ENCODE measurements at regions not wholly inside any gene's neighbourhood (a gene's known extent, or its start where the extent isn't known, plus 50 kb on each side); places are given as distances from the start of the nearest gene placed in this dataset.

- no peaks in the 10 kb centered on the region for H3K27me3 ChIP-seq (ENCODE audit: low read length)
- H3K79me2 ChIP-seq (ENCODE audit: insufficient read depth, low read length): no peaks in the 10 kb centered on the region
- TF ChIP-seq CTCF (IDR thresholded peaks at IDR 0.05; ENCODE audit: insufficient read depth, low read length, poor library complexity, severe bottlenecking) (no peak), EZH2phosphoT487 (conservative IDR thresholded peaks at IDR 0.05; ENCODE audit: low read length) (no peak)
- no peaks in the 10 kb centered on the region for H3F3A ChIP-seq (ENCODE audit: insufficient read depth)
- H3K4me3 ChIP-seq (ENCODE audit: insufficient read depth, low read length, poor library complexity, severe bottlenecking): no peak overlapping the region
- no peaks in the 10 kb centered on the region for H3K9me2 ChIP-seq (replicated peaks; ENCODE audit: insufficient read depth, low read length)
- no peak overlapping the region for H2AFZ ChIP-seq (ENCODE audit: low read depth, low read length, severe bottlenecking)
- no peaks in the 10 kb centered on the region for H4K20me1 ChIP-seq (ENCODE audit: low read depth, low read length)
- no peak overlapping the region for H3K4me2 ChIP-seq (ENCODE audit: low read depth, low read length, poor library complexity, severe bottlenecking)
- H3K36me3 ChIP-seq (ENCODE audit: low read length): no peaks in the 10 kb centered on the region
- no peak overlapping the region for H3K27ac ChIP-seq (ENCODE audit: low read depth, low read length)
- H3K9me3 ChIP-seq (ENCODE audit: insufficient read depth, low read length): no peaks in the 10 kb centered on the region
- no peak overlapping the region for H3K9ac ChIP-seq (ENCODE audit: low read length)
Measured at GRCh38 chr14:62369919-62370560, 607.8 kb downstream of the SNAPC1 start.

- Histone ChIP-seq H3K36me3 (ENCODE audit: low read length) (no peaks in the 10 kb centered on the region), H3K9me2 (replicated peaks; ENCODE audit: insufficient read depth, low read length) (no peaks in the 10 kb centered on the region), H4K20me1 (ENCODE audit: low read depth, low read length) (no peaks in the 10 kb centered on the region), H3K4me2 (ENCODE audit: low read depth, low read length, poor library complexity, severe bottlenecking) (no peak overlapping the region), H3K79me2 (ENCODE audit: insufficient read depth, low read length) (no peaks in the 10 kb centered on the region), H3F3A (ENCODE audit: insufficient read depth) (no peaks in the 10 kb centered on the region), H3K9me3 (ENCODE audit: insufficient read depth, low read length) (no peaks in the 10 kb centered on the region), H3K9ac (ENCODE audit: low read length) (no peak overlapping the region), H3K4me3 (ENCODE audit: insufficient read depth, low read length, poor library complexity, severe bottlenecking) (no peak overlapping the region), H3K27ac (ENCODE audit: low read depth, low read length) (no peak overlapping the region), H3K27me3 (ENCODE audit: low read length) (no peaks in the 10 kb centered on the region), H2AFZ (ENCODE audit: low read depth, low read length, severe bottlenecking) (no peak overlapping the region)
- TF ChIP-seq EZH2phosphoT487 (conservative IDR thresholded peaks at IDR 0.05; ENCODE audit: low read length) (no peak), CTCF (IDR thresholded peaks at IDR 0.05; ENCODE audit: insufficient read depth, low read length, poor library complexity, severe bottlenecking) (no peak)
Measured at GRCh38 chr14:62373944-62374343, 611.7 kb downstream of the SNAPC1 start.

- H2AFZ ChIP-seq (ENCODE audit: low read depth, low read length, severe bottlenecking): no peak overlapping the region
- no peak for TF ChIP-seq CTCF (IDR thresholded peaks at IDR 0.05; ENCODE audit: insufficient read depth, low read length, poor library complexity, severe bottlenecking)
- no peak for TF ChIP-seq EZH2phosphoT487 (conservative IDR thresholded peaks at IDR 0.05; ENCODE audit: low read length)
- no peak overlapping the region for H3K27ac ChIP-seq (ENCODE audit: low read depth, low read length)
- no peaks in the 10 kb centered on the region for H3K79me2 ChIP-seq (ENCODE audit: insufficient read depth, low read length)
- no peaks in the 10 kb centered on the region for H3F3A ChIP-seq (ENCODE audit: insufficient read depth)
- H3K9ac ChIP-seq (ENCODE audit: low read length): no peak overlapping the region
- no peak overlapping the region for H3K4me2 ChIP-seq (ENCODE audit: low read depth, low read length, poor library complexity, severe bottlenecking)
- no peak overlapping the region for H3K4me3 ChIP-seq (ENCODE audit: insufficient read depth, low read length, poor library complexity, severe bottlenecking)
- no peaks in the 10 kb centered on the region for H4K20me1 ChIP-seq (ENCODE audit: low read depth, low read length)
- H3K36me3 ChIP-seq (ENCODE audit: low read length): no peaks in the 10 kb centered on the region
- no peaks in the 10 kb centered on the region for H3K9me3 ChIP-seq (ENCODE audit: insufficient read depth, low read length)
- no peaks in the 10 kb centered on the region for H3K27me3 ChIP-seq (ENCODE audit: low read length)
- H3K9me2 ChIP-seq (replicated peaks; ENCODE audit: insufficient read depth, low read length): no peaks in the 10 kb centered on the region
Measured at GRCh38 chr14:62378057-62378456, 615.8 kb downstream of the SNAPC1 start.

Data from SU-DHL-6 (cell line).